CD4-positive, alpha-beta memory T cell (primary cell): ENCODE measurements at regions not wholly inside any gene's neighbourhood (a gene's known extent, or its start where the extent isn't known, plus 50 kb on each side); places are given as distances from the start of the nearest gene placed in this dataset.
"Not testable (repeated sequence)": the region's sequence is repeated elsewhere in the genome, so short reads cannot be mapped to it uniquely, and the experiment has no call there.

Experiments used
- CTCF ChIA-PET: fragments of 350-600 bp; sonication (Branson Sonifier 250); formaldehyde crosslinking; loops from one replicate; lab custom pipeline; 2021; ENCODE audit warnings: inconsistent platforms; ENCODE audit not compliant: partially characterized antibody; lab: Charles Lee
- POLR2A ChIA-PET: fragments of 350-600 bp; sonication (Branson Sonifier 250); formaldehyde crosslinking; loops from one replicate; lab custom pipeline; 2021; ENCODE audit not compliant: partially characterized antibody; lab: Charles Lee
- DNase-seq, 5 donors: peaks; one replicate each; pipeline versions ENCODE4 v3.0.0 to v3.0.0-alpha.2; 2020 to 2022; ENCODE audit warnings: mixed read lengths in 1 of 5
- H3K27ac ChIP-seq: one replicate; pipeline ENCODE4 v1.7.0; 2013; ENCODE audit warnings: low read depth, low read length
- H3K27me3 ChIP-seq: 2 replicates; pipeline ENCODE4 v1.7.0; 2013; ENCODE audit warnings: mild to moderate bottlenecking, low read length, moderate library complexity; ENCODE audit not compliant: insufficient read depth
- H3K36me3 ChIP-seq: 2 replicates; pipeline ENCODE4 v1.7.0; 2013; ENCODE audit warnings: mild to moderate bottlenecking, low read length, moderate library complexity; ENCODE audit not compliant: insufficient read depth
- H3K4me1 ChIP-seq: 2 replicates; pipeline ENCODE4 v1.7.0; 2013; ENCODE audit warnings: mild to moderate bottlenecking, low read length, moderate library complexity; ENCODE audit not compliant: insufficient read depth
- H3K4me3 ChIP-seq, 2 donors: one replicate each; pipeline ENCODE4 v1.7.0; 2013; ENCODE audit warnings: low read length in 2 of 2, mild to moderate bottlenecking in 1 of 2
- H3K9me3 ChIP-seq, 2 donors: one replicate each; pipeline ENCODE4 v1.7.0; 2013; ENCODE audit warnings: low read length in 2 of 2, control low read depth in 1 of 2; ENCODE audit not compliant: control insufficient read depth in 1 of 2
- H3K27ac Mint-ChIP-seq, 7 donors: one replicate each; pipeline ENCODE4 v1.8.0; 2020 to 2021; ENCODE audit warnings: mixed read lengths in 7 of 7, mild to moderate bottlenecking in 6 of 7, inconsistent platforms in 3 of 7, moderate library complexity in 3 of 7
- H3K27me3 Mint-ChIP-seq, 2 donors: one replicate each; pipeline ENCODE4 v1.8.0; 2020 to 2021; ENCODE audit warnings: mixed read lengths in 2 of 2
- H3K36me3 Mint-ChIP-seq, 2 donors: one replicate each; pipeline ENCODE4 v1.8.0; 2020 to 2021; ENCODE audit warnings: mixed read lengths in 2 of 2, inconsistent platforms in 1 of 2, mild to moderate bottlenecking in 1 of 2
- H3K4me1 Mint-ChIP-seq, 4 donors: one replicate each; pipeline ENCODE4 v1.8.0; 2020 to 2021; ENCODE audit warnings: mixed read lengths in 4 of 4, mild to moderate bottlenecking in 1 of 4
- H3K4me3 Mint-ChIP-seq, 8 donors: one replicate each; pipeline ENCODE4 v1.8.0; 2020 to 2021; ENCODE audit warnings: mixed read lengths in 8 of 8, mild to moderate bottlenecking in 7 of 8, moderate library complexity in 6 of 8, inconsistent platforms in 3 of 8
- H3K9me3 Mint-ChIP-seq, 8 donors: one replicate each; pipeline ENCODE4 v1.8.0; 2020 to 2021; ENCODE audit warnings: mixed read lengths in 8 of 8, mild to moderate bottlenecking in 5 of 8, inconsistent platforms in 3 of 8, moderate library complexity in 1 of 8
- intact Hi-C: fragments of 100-400 bp; cut with micrococcal nuclease; formaldehyde crosslinking; loops from one replicate; pipeline ENCODE4 v1.15.1; 2023

DNA sequence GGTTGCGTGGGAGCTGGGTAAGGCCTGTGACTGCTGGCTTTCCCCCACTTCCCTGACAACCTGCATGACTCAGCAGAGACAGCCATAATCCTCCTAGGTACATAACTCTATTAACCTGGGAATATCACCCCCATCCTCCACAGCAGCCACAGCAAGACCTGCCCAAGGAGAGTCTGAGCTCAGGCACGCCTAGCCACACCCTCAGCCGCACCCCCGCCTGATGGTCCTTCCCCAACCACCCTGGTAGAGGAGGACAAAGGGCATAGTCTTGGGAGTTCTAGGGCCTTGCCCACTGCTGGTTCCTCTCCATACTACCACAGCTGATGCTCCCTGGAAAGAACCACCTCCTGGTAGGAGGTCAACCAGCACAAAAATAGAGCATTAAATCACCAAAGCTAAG, 965.4 kb downstream of the TSN start:
- H3K9me3 Mint-ChIP-seq, H3K36me3 Mint-ChIP-seq, H3K27me3 Mint-ChIP-seq, H3K4me1 Mint-ChIP-seq, H3K27ac ChIP-seq, intact Hi-C loops, H3K9me3 ChIP-seq, H3K27me3 ChIP-seq, POLR2A ChIA-PET, H3K36me3 ChIP-seq, H3K27ac Mint-ChIP-seq, DNase-seq, CTCF ChIA-PET, H3K4me1 ChIP-seq, H3K4me3 ChIP-seq, H3K4me3 Mint-ChIP-seq: not testable (repeated sequence)

- H3K36me3 Mint-ChIP-seq, result no peaks in the 10 kb centered on the region
- H3K4me3 Mint-ChIP-seq, result no peak overlapping the region
- H3K27me3 Mint-ChIP-seq, result no peaks in the 10 kb centered on the region
- Histone ChIP-seq H3K27me3 (no peaks in the 10 kb centered on the region), H3K4me3 (no peak overlapping the region), H3K9me3 (no peaks in the 10 kb centered on the region), H3K36me3 (no peaks in the 10 kb centered on the region), H3K27ac (no peak overlapping the region), H3K4me1 (no peaks in the 10 kb centered on the region)
- H3K27ac Mint-ChIP-seq, result no peak overlapping the region
- H3K9me3 Mint-ChIP-seq, result peaks cover 0 to 17% (median 5%) of the 10 kb centered on the region in 8 donors
- CTCF ChIA-PET, result no interaction called here
- H3K4me1 Mint-ChIP-seq, result no peaks in the 10 kb centered on the region
- DNase-seq, result peak in 1 of 5 donors; percentile 15
- intact Hi-C loops, result no loop called here
- POLR2A ChIA-PET, result no interaction called here
These were observed 979.4 kb downstream of the TSN start for GRCh38 chr2:122734766-122735424.

DNA sequence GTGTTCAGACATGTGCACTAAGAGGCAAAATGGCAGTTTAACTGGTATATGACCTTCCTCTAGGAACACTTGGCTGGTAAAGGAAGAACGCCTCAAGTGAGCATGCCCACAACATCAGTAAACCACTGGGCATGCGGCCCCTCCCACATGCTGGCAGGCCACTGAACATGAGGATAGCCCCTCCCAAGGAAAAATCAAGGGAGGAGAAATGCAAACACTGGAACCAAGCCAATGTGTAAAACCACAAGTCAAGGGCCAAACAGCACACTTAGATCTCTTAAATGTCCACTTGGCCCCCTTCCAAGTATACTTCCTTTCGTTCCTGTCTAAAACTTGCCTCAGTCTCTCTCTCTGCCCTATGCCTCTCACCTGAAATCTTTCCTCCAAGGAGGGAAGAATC, 980.8 kb downstream of the TSN start:
- no peaks in the 10 kb centered on the region for H3K27me3 Mint-ChIP-seq
- H3K9me3 ChIP-seq, result no peaks in the 10 kb centered on the region
- POLR2A ChIA-PET, result no interaction called here
- H3K36me3 Mint-ChIP-seq, result no peaks in the 10 kb centered on the region
- DNase-seq, result no peak
- no peak overlapping the region for H3K4me3 Mint-ChIP-seq
- CTCF ChIA-PET, result no interaction called here
- H3K9me3 Mint-ChIP-seq, result peaks cover 0 to 17% (median 6%) of the 10 kb centered on the region in 8 donors
- no peaks in the 10 kb centered on the region for H3K4me1 ChIP-seq
- no peaks in the 10 kb centered on the region for H3K36me3 ChIP-seq
- H3K4me3 ChIP-seq, result no peak overlapping the region
- H3K27me3 ChIP-seq, result no peaks in the 10 kb centered on the region
- H3K27ac ChIP-seq, result no peak overlapping the region
- intact Hi-C loops, result no loop called here
- no peaks in the 10 kb centered on the region for H3K4me1 Mint-ChIP-seq
- no peak overlapping the region for H3K27ac Mint-ChIP-seq

GRCh38 chr2:122737429-122738077, 982.1 kb downstream of the TSN start:
- intact Hi-C loops, result no loop called here
- Histone ChIP-seq H3K4me1 (no peaks in the 10 kb centered on the region), H3K36me3 (no peaks in the 10 kb centered on the region), H3K27me3 (no peaks in the 10 kb centered on the region), H3K27ac (no peak overlapping the region), H3K9me3 (no peaks in the 10 kb centered on the region), H3K4me3 (no peak overlapping the region)
- DNase-seq, result no peak
- POLR2A ChIA-PET, result no interaction called here
- Mint-ChIP-seq H3K4me1 (no peaks in the 10 kb centered on the region), H3K9me3 (peaks cover 0 to 12% (median 6%) of the 10 kb centered on the region in 8 donors), H3K36me3 (no peaks in the 10 kb centered on the region), H3K4me3 (no peak overlapping the region), H3K27ac (no peak overlapping the region), H3K27me3 (no peaks in the 10 kb centered on the region)
- CTCF ChIA-PET, result no interaction called here

GRCh38 chr2:122739732-122740593, 984.5 kb downstream of the TSN start:
- ChIA-PET POLR2A (no interaction called here), CTCF (no interaction called here)
- no peaks in the 10 kb centered on the region for H3K4me1 Mint-ChIP-seq
- DNase-seq, result no peak
- H3K27ac Mint-ChIP-seq, result no peak overlapping the region
- no peaks in the 10 kb centered on the region for H3K36me3 Mint-ChIP-seq
- H3K4me3 ChIP-seq, result no peak overlapping the region
- H3K4me3 Mint-ChIP-seq, result no peak overlapping the region
- no peaks in the 10 kb centered on the region for H3K27me3 ChIP-seq
- H3K4me1 ChIP-seq, result no peaks in the 10 kb centered on the region
- no peak overlapping the region for H3K27ac ChIP-seq
- no peaks in the 10 kb centered on the region for H3K27me3 Mint-ChIP-seq
- intact Hi-C loops, result no loop called here
- H3K9me3 Mint-ChIP-seq, result peaks cover 0 to 20% (median 4%) of the 10 kb centered on the region in 8 donors
- H3K9me3 ChIP-seq, result no peaks in the 10 kb centered on the region
- H3K36me3 ChIP-seq, result no peaks in the 10 kb centered on the region

DNA sequence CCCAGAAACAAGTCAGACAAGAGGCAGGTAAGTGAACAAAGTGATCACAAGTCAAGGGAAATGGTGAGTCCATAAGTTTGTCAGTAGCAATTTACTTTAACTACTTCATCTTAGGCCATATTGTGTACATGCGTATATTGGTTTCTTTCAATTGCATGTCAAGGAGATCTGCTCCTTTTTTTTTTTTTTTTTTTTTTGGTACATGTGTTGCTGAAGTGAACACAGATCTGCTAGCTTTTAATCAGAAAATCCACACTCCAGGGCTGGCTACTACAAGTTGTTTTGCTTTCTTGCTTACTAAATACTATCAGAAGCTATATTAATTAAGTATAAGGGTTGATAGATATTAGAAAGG, 985.1 kb downstream of the TSN start:
- Mint-ChIP-seq H3K4me3 (no peak overlapping the region), H3K36me3 (no peaks in the 10 kb centered on the region), H3K9me3 (peaks cover 0 to 20% (median 3%) of the 10 kb centered on the region in 8 donors), H3K27me3 (no peaks in the 10 kb centered on the region), H3K27ac (no peak overlapping the region), H3K4me1 (no peaks in the 10 kb centered on the region)
- H3K27me3 ChIP-seq, result no peaks in the 10 kb centered on the region
- H3K27ac ChIP-seq, result no peak overlapping the region
- no peaks in the 10 kb centered on the region for H3K36me3 ChIP-seq
- intact Hi-C loops, result no loop called here
- H3K4me3 ChIP-seq, result no peak overlapping the region
- ChIA-PET CTCF (no interaction called here), POLR2A (no interaction called here)
- no peaks in the 10 kb centered on the region for H3K4me1 ChIP-seq
- no peak for DNase-seq
- H3K9me3 ChIP-seq, result no peaks in the 10 kb centered on the region

- CTCF ChIA-PET, result no interaction called here
- H3K4me3 ChIP-seq, result no peak overlapping the region
- no peaks in the 10 kb centered on the region for H3K36me3 Mint-ChIP-seq
- no peaks in the 10 kb centered on the region for H3K27me3 ChIP-seq
- no peaks in the 10 kb centered on the region for H3K4me1 Mint-ChIP-seq
- H3K9me3 Mint-ChIP-seq, result peaks cover 0 to 19% (median 3%) of the 10 kb centered on the region in 8 donors
- no peak overlapping the region for H3K27ac Mint-ChIP-seq
- no peak overlapping the region for H3K27ac ChIP-seq
- POLR2A ChIA-PET, result no interaction called here
- H3K4me1 ChIP-seq, result no peaks in the 10 kb centered on the region
- H3K27me3 Mint-ChIP-seq, result no peaks in the 10 kb centered on the region
- no peaks in the 10 kb centered on the region for H3K9me3 ChIP-seq
- H3K4me3 Mint-ChIP-seq, result no peak overlapping the region
- intact Hi-C loops, result no loop called here
- DNase-seq, result no peak
- H3K36me3 ChIP-seq, result no peaks in the 10 kb centered on the region
These were observed 986.0 kb downstream of the TSN start for GRCh38 chr2:122741403-122741802.
